HG03469 (cell line): ENCODE measurements at regions not wholly inside any gene's neighbourhood (a gene's known extent, or its start where the extent isn't known, plus 50 kb on each side); places are given as distances from the start of the nearest gene placed in this dataset.

Experiments used
- ATAC-seq: cut with Tn5 transposase; IDR thresholded peaks from one replicate; pipeline ENCODE4 v1.9.1; 2021; ENCODE audit warnings: mild to moderate bottlenecking, moderate library complexity, moderate number of reproducible peaks; ENCODE audit not compliant: unreplicated experiment

DNA sequence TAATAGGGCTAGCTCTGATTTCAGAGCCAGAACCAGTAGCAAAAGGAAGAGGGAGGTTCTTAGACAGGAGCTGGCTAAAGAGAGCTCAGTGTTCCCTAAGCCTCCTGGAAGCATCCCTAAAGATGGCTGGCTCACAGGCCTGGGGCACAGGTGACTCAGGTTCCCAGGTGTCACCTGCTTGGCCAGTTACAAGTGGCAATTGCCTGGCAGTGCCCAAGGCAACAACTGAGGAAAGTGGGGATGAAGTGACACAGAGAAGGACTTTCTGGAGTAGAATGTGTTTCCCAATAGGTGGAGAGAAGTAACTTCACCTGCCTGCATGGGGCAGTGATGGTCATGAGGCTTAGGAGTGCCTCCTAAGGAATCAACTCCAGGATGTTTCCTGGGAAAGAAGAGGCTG is 66.5 kb upstream of the EEPD1 start:
- ATAC-seq: no peak

DNA sequence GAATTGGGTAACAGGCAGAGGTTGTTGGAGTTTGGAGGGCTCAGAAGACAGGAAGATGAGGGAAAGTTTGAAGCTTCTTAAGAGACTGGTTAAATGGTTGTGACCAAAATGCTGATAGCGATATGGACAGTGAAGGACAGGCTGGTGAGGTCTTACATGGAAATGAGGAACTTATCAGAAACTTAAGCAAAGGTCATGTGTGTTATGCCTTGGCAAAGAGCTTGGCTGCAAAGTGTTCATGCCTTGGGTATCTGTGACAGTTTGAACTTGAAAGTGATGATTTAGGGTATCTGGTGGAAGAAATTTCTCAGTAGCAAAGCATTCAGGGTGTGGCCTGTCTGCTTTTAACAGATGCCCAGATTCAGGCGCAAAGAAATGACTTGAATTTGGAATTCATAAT is 64.5 kb upstream of the EEPD1 start:
- no peak for ATAC-seq

DNA sequence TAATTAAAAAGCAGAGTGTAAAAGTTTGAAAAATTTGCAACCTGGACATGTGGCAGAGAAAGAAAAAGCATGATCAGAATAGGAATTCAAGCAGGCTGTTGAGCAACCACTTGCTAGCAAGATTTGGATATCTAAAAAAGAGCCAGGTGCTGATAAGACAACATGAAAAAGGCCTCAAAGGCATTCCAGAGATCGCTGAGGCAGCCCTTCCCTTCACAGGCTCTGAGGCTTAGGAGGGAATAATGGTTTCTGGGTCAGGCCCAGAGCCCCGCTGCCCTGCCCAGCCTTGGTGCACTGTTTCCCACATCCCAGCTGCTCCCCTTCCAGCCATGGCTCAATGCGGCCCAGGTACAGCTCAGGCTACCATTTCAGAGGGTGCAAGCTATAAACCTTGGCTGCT is 64.1 kb upstream of the EEPD1 start:
- no peak for ATAC-seq

DNA sequence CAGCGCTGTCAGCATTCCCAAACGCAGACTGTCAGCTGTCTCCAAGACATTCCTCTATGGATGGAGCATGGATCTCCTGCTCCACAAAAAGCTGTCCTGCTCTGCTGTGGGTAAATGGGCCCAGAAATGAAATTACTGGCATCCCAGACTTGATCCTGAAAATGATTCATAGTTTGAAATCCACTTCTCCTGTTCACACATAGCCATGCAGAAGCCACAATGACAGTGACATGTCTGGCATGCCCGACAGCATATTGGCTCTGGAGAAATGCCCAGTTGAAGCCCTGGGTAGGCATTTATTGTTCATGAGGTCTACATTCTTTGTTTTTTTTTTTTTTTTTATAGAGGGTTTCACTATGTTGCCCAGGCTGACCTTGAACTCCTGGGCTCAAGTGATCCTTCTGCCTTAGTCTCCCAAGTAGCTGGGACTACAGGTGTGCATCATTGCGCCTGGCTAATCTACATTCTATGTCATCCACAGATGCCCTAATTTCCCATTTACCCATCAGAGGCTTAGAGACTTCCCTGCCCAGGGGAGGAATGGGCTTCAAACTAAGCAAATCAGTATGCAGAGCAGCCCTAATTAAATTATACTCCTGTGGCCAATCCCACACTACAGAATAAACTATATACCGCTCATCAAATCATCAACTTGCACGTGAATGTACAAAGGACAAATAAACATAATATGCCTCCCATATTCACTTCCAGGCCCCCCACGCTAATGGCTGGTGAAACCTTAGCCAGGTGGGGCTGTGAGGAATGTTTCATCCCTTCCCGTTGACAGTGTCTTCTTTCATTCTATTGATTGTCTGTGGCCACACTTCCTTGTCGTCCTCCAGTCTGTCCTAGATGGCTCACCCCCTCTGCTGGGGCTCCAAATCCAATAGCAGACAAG is 61.8 kb upstream of the EEPD1 start:
- ATAC-seq: no peak

DNA sequence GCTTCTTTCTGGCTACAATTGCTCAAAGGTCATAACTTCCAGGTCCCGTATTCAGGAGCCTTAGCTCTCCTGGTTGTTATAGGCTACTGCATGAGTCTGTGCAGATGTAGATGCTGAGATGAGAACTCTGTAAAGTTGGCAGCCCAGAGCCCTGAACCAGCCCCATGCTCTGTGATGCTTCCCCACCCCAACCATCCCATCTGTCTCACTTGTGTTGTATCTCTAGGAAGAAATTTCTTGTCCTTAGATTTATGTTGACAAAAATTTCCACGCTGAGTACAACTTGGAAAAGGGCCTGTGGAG is 61.2 kb upstream of the EEPD1 start:
- ATAC-seq: no peak

DNA sequence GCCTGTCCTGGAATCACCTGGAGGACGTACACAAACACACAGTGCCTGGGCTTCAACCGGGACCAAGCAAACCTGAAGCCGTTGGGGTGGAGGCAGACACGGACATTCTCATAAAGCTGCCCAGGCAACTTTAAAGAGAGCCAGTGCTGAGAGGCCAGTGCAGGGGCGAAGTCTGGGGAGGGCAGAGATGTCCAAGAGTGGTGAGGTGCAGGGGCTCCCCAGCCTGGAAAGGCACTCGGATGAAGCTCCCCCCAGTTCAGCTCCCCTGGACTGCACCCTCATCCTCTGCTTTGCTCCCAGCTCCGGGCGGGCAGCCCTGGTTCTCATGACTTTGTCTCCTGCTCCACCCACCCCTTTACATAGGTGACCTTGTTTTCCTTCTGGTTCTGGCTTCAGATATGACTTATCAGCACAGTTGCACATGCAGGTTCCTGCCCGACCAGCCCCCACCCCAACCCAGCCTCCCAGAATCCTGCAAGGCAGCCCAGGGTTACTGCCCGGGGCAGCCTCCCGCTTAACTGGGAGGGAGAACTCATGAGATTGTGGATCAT is 60.8 kb upstream of the EEPD1 start:
- no peak for ATAC-seq

DNA sequence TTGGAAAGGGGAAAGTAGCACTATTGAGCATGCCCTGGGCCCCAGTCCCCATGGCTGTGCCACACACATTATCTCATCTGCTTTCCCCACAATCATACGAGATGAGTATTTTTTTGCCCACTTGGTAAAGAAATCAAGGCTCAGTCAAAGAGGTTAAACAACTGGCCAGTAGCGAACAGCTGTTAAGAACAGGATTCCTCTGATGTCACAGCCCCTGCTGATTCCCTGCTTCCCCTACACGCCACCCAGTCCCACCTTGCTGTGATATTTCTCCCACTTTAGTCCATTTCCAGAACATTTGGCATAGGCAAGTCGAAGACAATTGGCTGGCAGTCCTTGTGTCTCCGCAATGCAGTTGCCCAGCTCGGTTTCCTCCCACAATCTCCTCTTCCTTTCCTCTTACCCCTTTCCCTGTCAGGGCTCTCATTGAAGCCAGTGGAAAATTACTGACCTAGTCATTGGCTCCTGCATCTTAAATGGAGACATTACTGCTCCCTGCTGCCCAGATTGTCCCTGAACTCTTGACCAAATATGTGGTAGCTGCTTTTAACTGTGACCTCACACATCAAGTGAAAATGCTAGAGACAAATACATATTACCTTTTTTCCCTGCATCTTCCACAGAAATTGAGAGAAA is 56.5 kb upstream of the EEPD1 start:
- ATAC-seq: no peak

DNA sequence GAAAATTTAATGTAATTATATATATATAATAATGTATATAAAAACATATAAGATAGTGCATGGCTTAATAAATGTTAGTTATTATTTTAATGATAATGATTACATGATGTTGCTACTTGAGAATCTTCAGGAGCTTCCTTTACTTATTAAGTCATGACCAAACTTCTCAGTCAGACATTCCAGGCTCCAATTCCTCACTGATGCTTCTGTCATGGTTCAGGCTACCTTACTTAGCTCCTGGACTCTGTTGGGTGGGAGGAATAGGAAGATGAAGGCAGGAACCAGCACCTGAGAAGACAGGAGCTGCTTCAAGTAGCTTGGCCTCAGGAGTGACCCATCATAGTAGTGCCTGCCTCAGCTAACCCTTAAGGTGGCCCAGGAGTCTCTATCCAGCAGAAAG is 55.0 kb upstream of the EEPD1 start:
- ATAC-seq: no peak

DNA sequence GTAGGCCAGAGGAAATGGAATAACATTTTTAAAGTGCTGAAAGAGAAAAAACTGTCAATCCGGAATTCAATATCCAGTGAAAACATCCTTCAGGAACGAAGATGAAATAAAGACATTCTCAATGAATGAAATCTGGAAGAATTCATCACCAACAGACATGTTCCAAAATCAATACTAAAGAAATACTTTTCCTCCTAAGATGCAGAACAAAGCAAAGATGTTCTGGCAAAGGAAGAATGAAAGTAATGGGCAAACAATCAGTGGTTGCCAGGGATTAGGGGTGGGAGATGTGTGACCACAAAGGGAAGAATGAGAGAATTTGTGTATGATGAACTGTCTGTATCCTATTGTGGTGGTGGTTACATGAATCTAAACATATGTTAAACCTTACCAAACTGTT is 52.8 kb upstream of the EEPD1 start:
- ATAC-seq: no peak

DNA sequence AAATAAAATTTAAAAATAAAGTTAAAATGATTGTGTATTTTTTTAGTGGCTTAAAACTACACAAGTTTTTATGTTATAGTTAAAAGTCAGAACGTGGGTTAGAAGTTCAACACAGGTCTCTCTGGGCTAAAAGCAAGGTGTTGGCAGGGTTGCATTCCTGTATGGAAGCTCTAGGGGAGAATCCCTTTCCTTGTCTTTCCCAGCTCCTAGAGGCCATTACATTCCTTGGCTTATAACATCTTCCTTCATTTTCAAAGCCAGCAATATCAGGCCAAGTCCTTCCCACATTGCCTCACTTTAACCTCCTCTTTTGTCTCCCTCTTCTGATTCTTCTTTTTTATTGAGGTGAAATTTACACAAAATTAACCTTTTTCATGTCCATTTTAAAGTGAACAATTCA is 52.4 kb upstream of the EEPD1 start:
- ATAC-seq: no peak
